HL-60/S4 treated with retinoic acid at 250 ng/mL for 4 days and 3 days (cell line): ENCODE measurements at regions not wholly inside any gene's neighbourhood (a gene's known extent, or its start where the extent isn't known, plus 50 kb on each side); places are given as distances from the start of the nearest gene placed in this dataset.
"Not testable (repeated sequence)": the region's sequence is repeated elsewhere in the genome, so short reads cannot be mapped to it uniquely, and the experiment has no call there.

Experiments used
- in situ Hi-C: fragments of 300-500 bp; cut with MboI; formaldehyde crosslinking; loops from 2 replicates; pipeline ENCODE4 v1.7.0; 2022; ENCODE audit warnings: low sequenced_read_pairs

DNA sequence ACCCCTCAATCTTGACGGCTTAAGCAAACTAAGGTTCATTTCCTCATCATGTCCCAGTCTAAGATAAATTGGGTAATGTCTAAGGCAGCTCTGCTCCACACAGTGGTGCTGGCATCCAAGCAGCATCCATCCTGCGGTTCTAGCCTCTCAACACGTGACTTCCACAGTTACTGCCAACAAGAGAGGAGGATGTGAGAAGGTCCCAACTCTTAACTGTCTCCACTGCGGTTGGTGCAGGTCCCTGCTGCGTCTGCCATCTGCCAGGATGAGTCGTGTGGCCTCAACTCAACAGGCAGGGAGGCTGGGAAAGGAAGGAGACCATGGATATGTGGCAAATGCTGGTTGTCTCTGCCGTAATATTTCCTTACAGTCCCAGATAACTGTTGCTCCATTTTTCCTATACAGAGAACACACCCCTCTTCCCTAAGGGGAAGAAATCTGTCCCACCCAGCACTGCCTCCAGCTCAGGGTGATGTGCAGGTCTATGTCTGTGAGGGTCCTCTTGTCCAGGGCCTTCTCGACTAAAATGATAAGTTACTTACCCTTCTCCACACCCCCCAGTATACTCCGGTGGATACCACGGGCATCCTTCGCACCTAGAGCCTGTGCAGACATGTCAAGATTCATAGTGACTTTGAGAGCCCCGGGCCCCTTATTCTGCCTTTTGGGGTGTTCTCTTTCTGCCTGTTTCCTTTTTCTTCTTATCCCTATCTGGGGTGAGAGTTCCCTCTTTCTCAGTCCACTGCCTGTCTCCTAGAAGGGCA lies 64.7 kb downstream of the KCNJ18 start:
- in situ Hi-C loops: no loop called here

DNA sequence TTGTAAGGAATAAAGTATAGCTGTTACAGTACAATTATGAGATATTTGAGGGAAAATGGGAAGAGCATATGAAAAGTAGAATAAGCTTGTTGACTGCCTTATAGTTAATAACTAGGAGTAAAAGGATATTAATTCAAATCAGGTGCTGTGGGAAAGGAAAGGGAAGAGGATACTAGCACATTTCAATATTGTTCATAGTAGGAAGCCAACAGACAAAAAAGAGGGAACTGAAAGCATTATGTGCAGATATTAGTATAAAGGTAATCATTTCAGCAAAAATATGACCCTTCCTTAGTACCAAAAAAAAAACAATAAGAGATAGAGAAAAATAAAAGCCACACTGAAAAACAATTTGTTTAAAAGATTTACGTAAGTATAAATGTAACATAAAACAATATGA lies 67.3 kb downstream of the KCNJ18 start:
- in situ Hi-C loops: not testable (repeated sequence)

DNA sequence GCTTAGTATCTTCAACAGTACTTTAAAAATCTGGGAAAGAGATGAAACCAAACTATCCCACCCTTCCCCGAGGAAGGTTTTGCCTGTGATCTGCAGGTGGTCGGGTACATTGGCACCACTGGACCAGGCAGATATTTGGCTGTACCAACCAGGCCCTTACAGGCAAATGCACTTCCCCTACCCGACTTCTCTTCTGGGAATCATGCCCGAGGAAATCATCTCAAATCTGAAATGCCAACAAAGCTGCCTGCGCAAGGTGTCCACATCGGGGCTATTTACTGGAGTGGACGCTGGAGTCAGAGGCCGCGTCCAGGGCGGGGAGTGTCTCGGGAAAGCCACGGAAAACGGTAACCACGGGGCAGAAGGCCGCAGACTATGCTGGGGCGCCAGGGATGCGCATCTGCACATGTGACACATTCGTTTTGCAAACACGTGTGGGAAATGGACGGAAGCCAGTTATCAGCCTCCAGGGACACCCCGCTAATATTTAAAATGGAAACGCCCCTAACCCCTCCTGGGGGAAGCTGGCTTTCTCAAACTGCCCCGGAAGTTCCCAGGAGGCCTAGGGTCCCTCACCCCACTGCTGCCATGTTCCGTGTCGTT lies 71.5 kb downstream of the KCNJ18 start:
- in situ Hi-C loops: not testable (repeated sequence)

DNA sequence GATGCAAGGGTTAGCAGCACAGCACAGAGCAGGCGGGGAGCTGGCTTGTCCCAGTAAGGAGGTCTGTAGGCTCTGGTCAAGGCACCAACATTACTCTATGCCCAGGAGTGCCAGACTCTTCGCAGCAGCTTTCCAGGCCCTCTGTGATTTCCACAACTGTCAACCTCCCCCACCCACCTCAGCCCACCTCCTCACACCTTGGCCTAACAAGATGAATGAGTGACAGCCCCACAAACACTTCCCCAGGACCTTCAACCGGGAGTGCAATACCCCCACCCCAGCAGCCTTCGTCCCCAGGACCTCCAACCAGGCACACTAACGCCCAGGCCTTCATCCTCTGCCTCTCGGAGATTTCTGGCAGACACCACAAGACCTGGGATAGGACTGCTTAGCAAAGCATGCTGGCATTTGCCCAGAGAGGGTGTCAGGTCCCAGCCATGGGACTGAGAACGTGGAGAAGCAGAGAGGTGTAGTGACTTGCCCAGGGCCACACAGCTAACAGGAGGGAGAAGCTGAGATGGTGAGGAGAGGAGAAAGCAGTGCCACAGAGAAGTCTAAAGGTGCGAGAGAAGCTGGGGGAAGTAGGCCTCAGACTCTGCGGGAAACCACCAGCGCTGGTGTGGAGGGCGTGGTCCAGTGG lies 73.4 kb downstream of the KCNJ18 start:
- in situ Hi-C loops: not testable (repeated sequence)

DNA sequence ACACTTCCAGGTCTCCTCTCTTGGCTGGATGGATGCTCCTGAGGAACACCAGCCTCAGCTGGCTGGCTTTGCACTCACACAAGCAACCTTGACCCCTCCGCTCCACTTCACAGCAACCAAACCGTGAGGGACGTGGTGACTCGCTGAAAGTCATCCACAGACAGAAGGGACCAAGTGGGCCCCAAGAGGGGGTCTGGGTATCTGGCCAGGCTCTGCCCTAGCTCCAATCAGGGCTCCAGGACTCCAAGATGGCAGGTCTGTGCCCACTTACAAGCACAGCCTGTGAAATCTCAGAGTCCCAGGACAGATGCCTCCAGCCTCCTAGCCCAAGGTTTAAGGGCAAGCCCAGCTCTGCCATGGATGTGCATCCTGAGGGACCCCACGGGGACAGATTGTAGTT lies 74.2 kb downstream of the KCNJ18 start:
- in situ Hi-C loops: not testable (repeated sequence)

DNA sequence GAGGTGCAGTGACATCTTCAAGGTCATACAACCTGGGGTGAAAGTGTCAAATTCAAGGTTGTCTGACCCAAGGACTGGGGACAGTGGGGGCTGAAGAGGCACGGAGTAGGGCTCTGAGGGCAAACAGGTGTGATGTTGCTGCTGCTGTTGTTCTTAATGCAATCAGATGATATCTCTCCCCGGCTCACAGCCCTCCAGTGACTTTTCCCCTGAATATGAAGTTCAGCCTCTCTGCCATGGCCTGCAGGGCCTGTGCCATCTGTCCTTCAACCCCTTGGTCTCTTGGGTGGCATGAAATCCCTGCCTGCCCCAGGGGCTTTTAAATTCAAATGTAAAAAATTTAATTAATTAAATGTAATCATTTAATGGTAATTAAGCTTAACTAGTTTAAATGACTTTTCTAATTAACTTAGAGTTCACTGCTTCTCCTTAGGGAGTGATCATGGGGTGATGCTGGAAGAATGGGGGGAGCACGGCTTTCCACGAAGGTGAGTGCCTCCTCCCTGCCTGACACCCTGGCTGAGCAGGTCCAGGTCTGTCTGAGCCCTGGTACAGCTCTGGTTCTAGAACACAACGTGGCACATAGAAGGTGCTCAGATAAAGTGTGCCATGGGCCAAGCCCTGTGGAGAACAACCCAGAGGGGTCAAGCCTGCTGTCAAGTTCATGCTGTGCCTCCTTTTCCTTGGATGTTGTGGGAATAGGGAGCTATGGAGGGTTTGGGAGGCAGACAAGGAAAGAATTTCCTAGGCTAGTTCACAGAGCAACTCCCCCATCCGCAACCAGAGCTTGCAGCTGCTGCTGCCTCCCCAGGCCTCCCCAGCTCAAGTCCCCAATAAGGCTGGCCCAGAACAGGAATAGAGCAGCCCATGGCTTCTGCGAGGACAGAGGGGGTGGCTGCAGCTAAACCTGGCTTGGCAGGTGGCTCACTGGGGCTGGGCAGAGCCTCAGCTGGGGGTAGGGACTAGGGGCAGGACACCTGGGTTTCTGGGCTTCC lies 75.1 kb downstream of the KCNJ18 start:
- in situ Hi-C loops: not testable (repeated sequence)

DNA sequence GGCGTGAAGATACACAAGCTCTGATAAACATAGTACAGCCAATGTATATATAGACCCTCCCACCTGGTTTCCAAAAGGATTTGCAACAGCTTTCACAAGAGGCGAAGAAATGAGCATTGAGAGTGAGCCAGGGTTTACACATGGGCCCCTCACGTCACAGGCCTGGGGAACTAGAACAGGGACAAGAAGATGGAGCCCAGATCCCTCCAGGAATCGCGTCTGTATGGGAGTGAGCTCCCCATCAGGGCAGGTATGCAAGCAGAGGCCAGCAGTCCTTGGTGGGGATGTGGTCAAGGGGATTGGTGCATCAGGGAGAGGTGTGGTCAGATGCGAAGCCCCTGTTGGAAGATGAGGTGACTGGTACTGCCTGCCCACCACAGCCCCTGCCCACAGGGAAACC lies 75.9 kb downstream of the KCNJ18 start:
- in situ Hi-C loops: not testable (repeated sequence)

DNA sequence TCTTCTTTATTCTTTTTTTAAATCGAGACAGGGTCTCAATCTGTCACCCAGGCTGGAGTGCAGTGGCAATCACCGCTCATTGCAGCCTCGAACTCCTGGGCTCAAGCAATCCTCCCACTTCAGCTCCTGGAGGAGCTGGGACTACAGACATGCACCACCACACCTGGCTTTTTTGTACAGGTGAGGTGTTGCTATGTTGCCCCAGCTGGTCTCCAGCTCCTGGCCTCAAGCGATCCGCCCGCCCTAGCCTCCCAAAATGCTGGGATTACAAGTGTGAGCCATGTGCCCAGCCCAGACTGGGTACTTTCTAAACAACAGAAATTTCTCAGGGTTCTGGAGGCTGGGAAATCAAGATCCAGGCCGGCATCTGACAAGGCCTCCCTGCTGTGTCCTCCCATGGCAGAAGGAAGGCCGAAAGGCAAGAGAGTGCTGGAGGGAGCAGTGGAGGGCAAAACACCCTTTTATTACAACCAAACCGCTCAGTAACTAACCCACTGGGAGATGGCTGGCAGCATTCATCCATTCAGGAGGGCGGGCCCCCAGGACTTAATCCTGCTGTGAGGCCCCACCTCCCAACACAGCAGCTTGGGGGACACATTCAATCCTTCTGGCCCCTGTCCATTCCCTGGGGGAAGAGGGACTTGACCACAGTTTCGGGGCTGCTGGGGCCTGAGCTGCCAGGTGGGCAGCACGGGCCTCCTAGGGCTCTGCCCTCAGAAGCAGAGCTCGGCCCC lies 76.6 kb downstream of the KCNJ18 start:
- in situ Hi-C loops: not testable (repeated sequence)

DNA sequence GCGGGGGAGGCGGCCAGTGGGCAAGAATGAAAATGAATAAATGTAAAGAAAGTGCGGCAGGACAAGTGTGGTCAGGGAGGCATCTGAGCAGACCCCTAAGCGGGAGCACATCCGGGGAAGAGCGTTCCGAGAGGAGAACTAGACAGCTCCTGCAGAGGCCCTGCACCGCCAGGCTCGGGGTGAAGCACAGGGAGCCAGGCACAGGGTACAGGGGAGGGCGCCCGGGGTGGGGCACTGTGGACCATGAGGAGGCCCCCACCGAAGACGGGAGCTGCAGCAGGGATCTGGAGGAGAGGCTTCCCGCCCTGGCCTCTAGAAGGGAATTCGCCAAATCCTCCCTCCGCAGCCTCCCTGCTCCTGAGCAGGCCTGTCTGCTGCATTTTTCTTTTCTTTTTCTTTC lies 77.5 kb downstream of the KCNJ18 start:
- in situ Hi-C loops: not testable (repeated sequence)

DNA sequence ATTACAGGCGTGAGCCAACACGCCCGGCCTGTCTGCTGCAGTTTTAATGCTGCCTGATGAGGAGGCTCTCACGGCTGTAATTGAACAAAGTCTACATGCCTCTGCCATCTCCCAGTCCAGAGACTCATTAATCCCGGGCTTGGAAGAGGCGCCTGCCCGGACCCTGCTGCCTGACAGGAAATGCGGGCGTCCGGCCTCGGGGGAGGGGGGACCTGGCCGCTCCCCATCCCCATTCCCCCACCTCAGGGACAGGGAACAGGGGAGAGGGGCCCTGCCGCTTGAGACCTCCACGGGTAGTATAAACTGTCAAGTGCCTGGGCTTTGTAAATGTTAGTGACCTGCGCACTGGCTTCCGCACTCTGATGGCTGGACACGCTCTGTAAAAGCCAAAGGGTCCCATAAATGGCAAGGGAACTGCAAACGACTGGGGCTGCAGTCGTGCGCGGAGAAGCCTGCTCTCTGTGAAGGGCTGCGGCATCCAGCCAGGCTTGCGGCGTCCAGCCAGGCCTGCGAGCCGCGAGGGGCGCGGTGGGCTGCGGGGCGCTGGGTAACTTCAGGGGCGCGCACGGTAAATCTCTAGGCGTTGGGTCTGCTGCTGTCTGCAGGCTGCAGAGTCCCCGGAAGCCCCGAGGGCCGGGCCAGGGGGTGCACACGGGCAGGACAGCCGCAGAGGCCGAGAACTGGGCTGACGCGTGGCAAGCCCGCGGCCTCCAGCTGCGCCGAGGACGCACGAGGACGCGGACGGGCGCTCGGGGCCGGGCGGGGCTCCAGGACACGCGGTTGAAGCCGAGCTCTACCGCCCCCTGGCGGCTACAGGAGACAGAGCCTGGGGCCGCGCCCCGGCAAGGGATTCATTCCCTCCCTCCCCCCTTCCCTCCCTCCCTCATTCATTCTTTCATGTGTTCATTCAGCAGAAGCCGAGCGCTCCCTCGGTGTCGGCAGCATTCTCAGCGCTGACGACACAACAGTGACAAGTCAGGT lies 78.4 kb downstream of the KCNJ18 start:
- in situ Hi-C loops: not testable (repeated sequence)

DNA sequence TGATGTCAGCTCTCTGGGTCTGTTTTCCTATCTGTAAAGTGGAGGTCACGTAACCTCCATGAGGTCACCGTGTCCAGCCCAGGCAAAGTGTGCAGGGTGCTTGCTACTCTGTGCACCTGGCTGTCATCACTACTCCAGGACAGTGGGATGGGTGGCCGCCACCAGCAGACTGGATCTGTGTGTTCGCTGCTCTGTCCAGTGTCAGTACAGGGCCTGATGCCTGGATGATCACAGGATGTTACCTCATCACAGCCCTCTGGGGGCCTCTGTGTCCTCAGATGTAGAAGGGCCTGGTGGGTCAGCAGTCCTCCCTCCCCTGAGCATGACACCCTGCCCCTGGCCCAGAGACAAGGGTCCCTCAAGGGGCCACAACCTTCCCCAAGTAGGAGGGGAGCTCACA lies 80.0 kb downstream of the KCNJ18 start:
- in situ Hi-C loops: no loop called here

DNA sequence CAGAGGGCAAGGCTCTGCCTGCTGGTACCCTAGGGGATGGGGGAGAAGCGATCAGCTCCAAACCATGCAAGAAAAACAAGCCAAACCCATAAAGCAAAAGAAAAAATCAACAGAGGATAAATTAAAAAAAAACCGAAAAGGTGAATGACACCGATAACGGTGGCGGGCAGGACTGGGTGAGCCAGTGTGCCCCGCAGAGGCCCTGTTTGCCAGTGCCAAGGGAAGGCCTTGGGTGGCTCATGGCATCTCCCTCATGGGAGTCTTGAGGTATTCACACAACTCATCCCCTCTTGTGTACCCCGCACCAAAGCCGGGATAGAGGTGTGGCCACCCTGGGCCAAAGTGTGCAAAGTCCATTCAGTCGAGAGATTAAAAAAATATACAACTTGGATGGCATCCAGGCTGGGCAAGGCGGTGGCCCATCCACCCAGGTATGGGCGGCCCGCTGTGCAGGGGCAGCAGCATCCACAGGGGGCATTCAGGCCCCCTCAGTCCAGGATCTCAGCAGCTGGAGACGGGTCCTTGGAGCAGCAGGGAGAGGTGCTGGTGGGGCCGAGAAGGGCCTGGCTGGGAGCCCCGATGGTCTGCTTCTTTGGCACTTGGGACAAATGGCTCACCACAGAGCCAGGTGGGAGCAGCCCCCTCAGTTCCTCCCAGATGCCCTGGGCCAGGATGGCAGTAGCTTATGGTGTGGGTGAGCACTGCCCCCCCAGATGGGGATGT lies 80.8 kb downstream of the KCNJ18 start:
- in situ Hi-C loops: not testable (repeated sequence)

DNA sequence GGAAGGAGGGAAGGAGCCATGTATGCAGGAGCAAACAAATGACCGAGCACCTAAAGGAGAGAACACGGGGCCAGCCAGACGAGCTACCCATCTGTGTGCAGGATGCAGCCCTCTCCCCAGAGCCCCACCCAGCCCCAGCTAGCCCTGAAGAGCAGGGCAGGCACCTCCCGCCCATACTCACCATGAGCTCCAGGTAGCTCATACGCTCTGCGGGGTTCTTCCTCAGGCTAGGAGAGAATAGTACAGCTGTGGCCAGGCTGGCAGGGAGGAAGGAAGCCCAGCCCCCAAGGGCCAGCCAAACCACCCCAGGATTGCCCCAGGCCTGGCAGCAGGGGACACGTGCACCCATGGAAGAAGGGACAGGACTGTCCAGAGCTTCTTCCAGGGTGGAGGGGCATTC lies 81.9 kb downstream of the KCNJ18 start:
- in situ Hi-C loops: no loop called here

DNA sequence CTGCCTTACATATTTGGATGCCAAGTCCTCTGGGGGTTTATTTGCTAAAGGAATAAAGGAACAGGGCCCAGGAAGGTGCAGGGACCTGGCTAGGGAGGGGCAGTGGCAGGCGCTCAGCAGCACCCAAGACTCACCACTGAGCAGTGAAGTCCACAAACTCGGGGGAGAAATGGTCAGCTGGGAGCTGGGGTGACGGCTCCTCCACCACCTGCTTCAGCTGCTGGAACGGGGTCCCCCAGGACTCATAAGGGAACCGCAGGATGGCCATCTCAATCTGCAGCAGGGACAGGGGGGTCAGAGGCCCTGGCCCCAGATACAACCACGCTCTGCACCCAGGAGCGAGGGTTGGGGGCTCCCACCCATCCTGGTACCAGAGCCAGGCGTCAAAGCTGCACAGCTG lies 83.2 kb downstream of the KCNJ18 start:
- in situ Hi-C loops: loop anchor here (25.0 kb wide), 1 partner anchor 463 kb away; no protein-coding TSS in a partner anchor

DNA sequence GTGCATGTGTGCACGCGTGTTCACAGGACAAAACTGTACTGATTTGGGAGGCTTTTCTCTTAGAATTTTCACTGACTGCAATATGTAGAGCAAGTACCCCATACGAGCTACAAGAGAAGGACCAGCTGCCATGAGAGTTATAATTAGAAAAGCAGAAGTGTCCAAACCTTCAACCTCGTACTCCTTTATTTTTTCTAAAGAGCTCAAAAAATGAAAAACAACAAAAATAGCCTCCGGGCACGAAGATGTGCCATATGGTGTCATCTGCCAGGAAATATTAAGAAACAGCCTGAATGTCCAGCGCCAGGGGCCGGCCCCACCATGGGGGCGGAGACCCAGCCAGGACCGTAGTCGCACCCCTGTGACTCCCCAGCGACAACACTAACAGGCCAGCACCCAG lies 84.6 kb downstream of the KCNJ18 start:
- in situ Hi-C loops: loop anchor here (25.0 kb wide), 1 partner anchor 465 kb away; no protein-coding TSS in a partner anchor

DNA sequence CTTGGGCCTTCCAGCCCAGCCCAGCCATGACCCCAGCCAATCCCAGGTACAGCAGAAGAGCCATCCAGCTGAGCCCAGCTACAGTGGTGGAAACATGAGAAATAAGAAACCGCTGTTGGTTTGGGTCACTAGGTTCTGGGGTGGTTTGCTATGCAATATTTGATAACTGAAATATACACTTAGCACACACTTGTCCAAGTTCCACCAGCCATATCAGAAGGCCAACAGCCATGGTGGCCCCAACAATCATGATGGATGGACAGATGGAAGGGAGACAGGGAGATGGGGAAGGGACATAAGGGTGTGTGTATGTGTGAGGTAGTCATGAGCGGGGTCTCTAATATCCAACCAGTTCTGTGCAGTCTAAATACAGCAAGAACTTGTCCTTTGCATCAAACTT lies 86.5 kb downstream of the KCNJ18 start:
- in situ Hi-C loops: loop anchor here (25.0 kb wide), 1 partner anchor 467 kb away; no protein-coding TSS in a partner anchor

DNA sequence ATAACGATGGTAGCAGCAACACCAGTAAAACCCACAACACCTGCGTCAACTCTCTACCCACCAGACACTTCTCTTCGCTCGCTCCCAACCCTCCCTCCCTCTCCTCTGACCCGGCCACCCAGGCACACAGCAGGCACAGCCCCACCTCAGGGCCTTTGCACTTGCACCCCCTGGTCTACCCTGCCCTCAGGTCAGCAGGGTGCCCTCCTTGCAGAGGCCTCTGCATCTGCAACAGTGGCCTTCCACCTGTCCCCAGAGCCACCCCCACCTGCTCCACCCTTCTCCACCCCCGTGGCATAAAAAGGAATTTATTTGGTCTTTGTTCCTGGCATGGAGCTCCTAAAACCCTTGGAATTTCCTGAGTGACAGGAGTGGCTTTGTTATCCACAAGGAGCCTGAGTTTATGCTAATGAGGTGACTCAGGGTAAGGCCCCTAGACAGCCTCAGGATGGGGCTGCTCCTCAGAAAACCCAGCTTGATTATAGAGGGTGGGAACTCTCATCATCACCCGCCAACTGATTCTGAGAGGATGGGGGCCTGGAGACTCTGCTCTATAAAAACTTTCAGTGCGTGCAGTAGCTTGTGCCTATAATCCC lies 88.1 kb downstream of the KCNJ18 start:
- in situ Hi-C loops: loop anchor here (25.0 kb wide), 1 partner anchor 468 kb away; no protein-coding TSS in a partner anchor
